Testis (tissue), 2 donors: ENCODE measurements at regions not wholly inside any gene's neighbourhood (a gene's known extent, or its start where the extent isn't known, plus 50 kb on each side); places are given as distances from the start of the nearest gene placed in this dataset.

Source experiments
- CTCF ChIP-seq, 3 experiments: fragments of 450-650 bp in 2 of 3; fragments of 200-600 bp in 1 of 3; sonication (generic) in 1 of 3; IDR thresholded peaks; one replicate each; pipeline ENCODE4 v1.5.1; 2016 to 2019; ENCODE audit warnings: antibody characterized with exemption in 3 of 3, mild to moderate bottlenecking in 2 of 3, moderate library complexity in 1 of 3
- POLR2A ChIP-seq: fragments of 450-650 bp; IDR thresholded peaks from one replicate; pipeline ENCODE4 v1.6.1; 2017; ENCODE audit warnings: antibody characterized with exemption, mild to moderate bottlenecking, moderate library complexity

GRCh38 chrX:65266482-65266881 is 268.1 kb downstream of the LAS1L start:
- TF ChIP-seq CTCF (IDR thresholded peaks at IDR 0.05) (no peak), POLR2A (no peak)
